Activated T-cell treated with anti-CD3 and anti-CD28 coated beads, Interleukin-2, amount 50 U/mL, for 24 hours (primary cell): ENCODE measurements at regions not wholly inside any gene's neighbourhood (a gene's known extent, or its start where the extent isn't known, plus 50 kb on each side); places are given as distances from the start of the nearest gene placed in this dataset.

Source experiments
- DNase-seq: peaks from one replicate; pipeline ENCODE4 v3.0.0-alpha.2; 2020
- H3K27ac Mint-ChIP-seq: 2 replicates; pipeline ENCODE4 v1.8.0; 2020; ENCODE audit warnings: mild to moderate bottlenecking, mixed read lengths
- H3K27me3 Mint-ChIP-seq: 2 replicates; pipeline ENCODE4 v1.8.0; 2020; ENCODE audit warnings: mixed read lengths
- H3K36me3 Mint-ChIP-seq: 2 replicates; pipeline ENCODE4 v1.8.0; 2020; ENCODE audit warnings: low read depth, mixed read lengths
- H3K4me1 Mint-ChIP-seq: 2 replicates; pipeline ENCODE4 v1.8.0; 2020; ENCODE audit warnings: low read depth, mixed read lengths
- H3K4me3 Mint-ChIP-seq: 2 replicates; pipeline ENCODE4 v1.8.0; 2020; ENCODE audit warnings: mild to moderate bottlenecking, moderate library complexity, mixed read lengths
- H3K9me3 Mint-ChIP-seq: 2 replicates; pipeline ENCODE4 v1.8.0; 2020; ENCODE audit warnings: mixed read lengths

GRCh38 chr16:48916566-48916965, 306.6 kb upstream of the N4BP1 start:
- Mint-ChIP-seq H3K9me3 (peaks cover 5% of the 10 kb centered on the region), H3K4me1 (no peaks in the 10 kb centered on the region), H3K4me3 (no peak overlapping the region), H3K36me3 (no peaks in the 10 kb centered on the region), H3K27ac (no peak overlapping the region), H3K27me3 (no peaks in the 10 kb centered on the region)
- no peak for DNase-seq

DNA sequence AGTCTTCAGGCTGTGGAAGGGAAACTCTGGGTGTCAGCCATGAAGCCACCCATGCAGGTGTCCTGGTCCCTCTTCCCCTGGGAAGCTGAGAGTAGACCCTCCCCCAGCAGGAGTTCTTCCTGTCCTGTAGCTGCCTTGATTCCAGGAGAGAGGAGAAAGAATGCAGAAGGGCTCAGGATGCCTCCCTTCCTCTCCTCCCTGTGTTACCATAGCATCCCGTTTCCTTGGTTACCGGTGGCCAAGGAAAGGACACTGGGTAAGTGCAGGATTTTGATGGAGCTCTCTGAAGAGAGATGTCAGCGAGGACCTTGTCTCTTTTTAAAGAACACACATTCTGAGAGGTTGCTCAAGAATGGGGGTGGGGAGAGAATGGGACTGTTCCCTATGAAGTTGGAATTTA, 304.1 kb upstream of the N4BP1 start:
- H3K4me3 Mint-ChIP-seq: no peak overlapping the region
- no peaks in the 10 kb centered on the region for H3K27me3 Mint-ChIP-seq
- no peaks in the 10 kb centered on the region for H3K36me3 Mint-ChIP-seq
- H3K4me1 Mint-ChIP-seq: no peaks in the 10 kb centered on the region
- DNase-seq: no peak
- H3K27ac Mint-ChIP-seq: no peak overlapping the region
- H3K9me3 Mint-ChIP-seq: peaks cover 5% of the 10 kb centered on the region

- H3K4me1 Mint-ChIP-seq: no peaks in the 10 kb centered on the region
- H3K9me3 Mint-ChIP-seq: peaks cover 5% of the 10 kb centered on the region
- H3K36me3 Mint-ChIP-seq: no peaks in the 10 kb centered on the region
- DNase-seq: no peak
- no peak overlapping the region for H3K4me3 Mint-ChIP-seq
- no peaks in the 10 kb centered on the region for H3K27me3 Mint-ChIP-seq
- H3K27ac Mint-ChIP-seq: no peak overlapping the region
Observed at GRCh38 chr16:48913384-48913783, 303.4 kb upstream of the N4BP1 start.

GRCh38 chr16:48912360-48912759, 302.4 kb upstream of the N4BP1 start:
- H3K27me3 Mint-ChIP-seq: no peaks in the 10 kb centered on the region
- no peak overlapping the region for H3K27ac Mint-ChIP-seq
- H3K9me3 Mint-ChIP-seq: peaks cover 5% of the 10 kb centered on the region
- H3K4me1 Mint-ChIP-seq: no peaks in the 10 kb centered on the region
- no peak overlapping the region for H3K4me3 Mint-ChIP-seq
- DNase-seq: no peak
- H3K36me3 Mint-ChIP-seq: no peaks in the 10 kb centered on the region

GRCh38 chr16:48911700-48912099, 301.7 kb upstream of the N4BP1 start:
- no peak for DNase-seq
- H3K27me3 Mint-ChIP-seq: no peaks in the 10 kb centered on the region
- H3K4me1 Mint-ChIP-seq: no peaks in the 10 kb centered on the region
- H3K27ac Mint-ChIP-seq: no peak overlapping the region
- peaks cover 5% of the 10 kb centered on the region for H3K9me3 Mint-ChIP-seq
- no peak overlapping the region for H3K4me3 Mint-ChIP-seq
- no peaks in the 10 kb centered on the region for H3K36me3 Mint-ChIP-seq

- Mint-ChIP-seq H3K27me3 (no peaks in the 10 kb centered on the region), H3K4me1 (no peaks in the 10 kb centered on the region), H3K9me3 (no peaks in the 10 kb centered on the region), H3K27ac (no peak overlapping the region), H3K36me3 (no peaks in the 10 kb centered on the region), H3K4me3 (no peak overlapping the region)
- no peak for DNase-seq
Observed at GRCh38 chr16:48910214-48910613, 300.2 kb upstream of the N4BP1 start.

GRCh38 chr16:48909231-48909630, 299.3 kb upstream of the N4BP1 start:
- H3K4me1 Mint-ChIP-seq: no peaks in the 10 kb centered on the region

DNA sequence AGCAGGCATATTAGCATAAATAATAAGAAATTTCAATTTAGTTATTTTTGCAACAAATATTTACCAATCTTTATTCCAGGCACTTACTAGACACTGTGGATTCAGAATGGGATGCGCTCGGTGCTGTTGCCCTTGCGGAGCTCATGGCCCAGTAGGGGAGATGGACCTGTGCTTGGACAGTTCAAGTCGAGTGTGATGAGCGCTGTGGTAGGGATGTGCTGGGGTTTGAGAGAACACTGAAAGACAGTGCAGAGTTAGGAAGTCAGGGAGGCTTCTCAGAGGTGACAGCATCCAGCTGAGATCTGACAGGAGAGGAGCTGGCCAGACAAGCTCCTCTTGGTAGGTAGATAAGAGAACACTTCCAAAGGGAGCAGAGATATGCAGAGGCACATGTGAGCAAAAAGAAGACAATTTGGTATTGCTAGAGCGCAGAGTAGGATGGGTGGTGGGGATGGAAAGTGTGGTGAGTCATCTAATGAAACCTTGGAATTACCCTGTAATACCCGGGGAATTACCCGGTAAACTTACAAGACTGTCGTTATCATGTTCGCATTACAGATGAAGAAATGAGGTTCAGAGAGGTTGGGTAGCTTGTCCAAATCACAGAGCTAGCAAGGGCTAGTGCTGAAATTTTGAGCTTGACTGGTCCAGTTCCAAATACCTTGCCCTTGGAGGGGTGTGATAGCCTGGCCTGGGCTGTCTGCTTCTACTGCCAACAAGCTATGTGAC, 298.1 kb upstream of the N4BP1 start:
- no peak overlapping the region for H3K4me3 Mint-ChIP-seq
- H3K27ac Mint-ChIP-seq: no peak overlapping the region
- no peaks in the 10 kb centered on the region for H3K36me3 Mint-ChIP-seq
- DNase-seq: no peak
- H3K4me1 Mint-ChIP-seq: no peaks in the 10 kb centered on the region
- H3K9me3 Mint-ChIP-seq: no peaks in the 10 kb centered on the region
- H3K27me3 Mint-ChIP-seq: no peaks in the 10 kb centered on the region

More at GRCh38 chr16:48909231-48909630, 299.3 kb upstream of the N4BP1 start:
- Mint-ChIP-seq H3K4me3 (no peak overlapping the region), H3K27ac (no peak overlapping the region), H3K36me3 (no peaks in the 10 kb centered on the region), H3K9me3 (no peaks in the 10 kb centered on the region), H3K27me3 (no peaks in the 10 kb centered on the region)
- DNase-seq: no peak

DNA sequence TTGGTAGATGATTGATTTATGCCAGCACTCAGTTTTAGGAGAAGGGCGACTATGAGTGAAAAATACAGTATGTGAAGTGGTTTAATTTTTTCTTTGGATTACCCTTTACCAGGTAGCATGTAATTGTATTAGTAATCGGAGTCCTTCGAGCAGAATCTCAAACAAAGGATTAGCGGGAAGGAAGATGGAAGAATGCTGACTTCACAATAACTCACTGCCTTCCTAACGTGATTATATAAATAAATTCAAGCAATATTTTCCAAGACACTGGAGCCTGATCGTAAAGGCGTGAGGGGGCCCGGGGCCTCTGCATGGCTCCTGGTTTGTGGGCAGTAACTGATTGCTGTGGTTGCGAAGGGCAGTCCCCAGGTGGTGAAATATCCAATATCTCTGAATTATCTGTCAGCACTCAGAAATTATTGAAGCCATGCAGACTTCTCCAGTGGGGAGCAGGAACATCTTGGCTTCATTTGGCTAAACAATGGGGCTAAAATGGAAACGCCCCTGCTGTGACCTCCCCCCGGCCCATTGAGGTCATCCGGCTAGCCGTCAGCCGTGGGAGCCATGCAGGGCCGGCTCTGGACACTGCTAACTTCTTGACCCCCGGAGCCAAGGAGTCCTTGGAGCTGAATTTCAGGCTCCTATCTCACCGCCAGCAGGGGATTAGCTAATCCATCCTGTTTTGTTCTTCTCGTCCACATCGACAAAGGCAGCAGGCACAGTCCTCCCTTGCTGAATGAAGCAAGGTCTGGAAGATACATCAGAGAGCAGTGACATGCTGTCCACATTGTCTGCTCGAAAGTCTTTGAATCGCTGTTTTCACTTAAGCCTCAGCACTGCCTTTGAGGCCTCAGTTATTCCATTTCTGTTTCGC, 295.9 kb upstream of the N4BP1 start:
- no peaks in the 10 kb centered on the region for H3K9me3 Mint-ChIP-seq
- no peak overlapping the region for H3K27ac Mint-ChIP-seq
- H3K27me3 Mint-ChIP-seq: no peaks in the 10 kb centered on the region
- no peaks in the 10 kb centered on the region for H3K36me3 Mint-ChIP-seq
- H3K4me1 Mint-ChIP-seq: no peaks in the 10 kb centered on the region
- no peak for DNase-seq
- H3K4me3 Mint-ChIP-seq: no peak overlapping the region

DNA sequence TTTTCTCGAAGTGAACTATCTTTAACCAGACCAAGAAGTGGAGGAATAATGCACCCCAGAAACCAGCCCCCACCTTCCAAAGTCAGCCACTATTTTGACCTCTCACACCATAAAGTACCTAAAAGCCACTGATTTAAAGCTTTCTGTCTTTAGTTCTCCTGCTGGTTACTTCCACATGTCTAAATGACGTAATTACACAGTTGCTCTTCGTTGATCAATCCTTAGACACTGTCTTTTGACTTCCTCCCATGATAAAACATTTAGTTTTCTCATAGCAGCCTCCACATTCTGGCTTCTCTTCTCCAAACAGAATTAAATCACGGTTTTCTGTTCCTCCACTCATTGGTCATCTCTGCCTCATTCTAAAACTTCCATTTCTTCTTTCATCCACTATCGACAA, 294.4 kb upstream of the N4BP1 start:
- Mint-ChIP-seq H3K27ac (no peak overlapping the region), H3K9me3 (peaks cover 2% of the 10 kb centered on the region), H3K27me3 (no peaks in the 10 kb centered on the region), H3K36me3 (no peaks in the 10 kb centered on the region), H3K4me1 (no peaks in the 10 kb centered on the region), H3K4me3 (no peak overlapping the region)
- no peak for DNase-seq

DNA sequence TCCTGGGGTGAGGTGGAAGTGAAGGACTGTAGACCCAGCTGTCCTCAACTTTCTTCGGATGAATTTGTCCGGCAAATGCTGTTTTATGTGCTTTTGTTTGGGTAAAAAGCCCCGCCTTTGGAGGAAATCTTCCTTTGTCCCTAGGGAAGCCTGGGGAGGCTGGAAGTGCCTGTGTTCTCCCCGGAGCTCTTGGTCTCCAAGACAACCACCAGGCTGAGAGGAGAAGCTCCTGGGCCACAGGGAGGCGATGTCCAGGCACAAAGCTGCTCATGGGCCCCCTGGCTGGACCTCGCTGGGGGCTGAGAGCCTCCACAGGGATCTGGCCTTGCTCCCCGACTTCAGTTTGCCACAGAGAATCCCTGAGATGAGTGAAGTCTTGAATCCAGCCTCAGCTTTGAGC, 293.1 kb upstream of the N4BP1 start:
- no peak overlapping the region for H3K27ac Mint-ChIP-seq
- no peak for DNase-seq
- no peaks in the 10 kb centered on the region for H3K27me3 Mint-ChIP-seq
- H3K9me3 Mint-ChIP-seq: peaks cover 2% of the 10 kb centered on the region
- no peaks in the 10 kb centered on the region for H3K36me3 Mint-ChIP-seq
- H3K4me1 Mint-ChIP-seq: no peaks in the 10 kb centered on the region
- H3K4me3 Mint-ChIP-seq: no peak overlapping the region

DNA sequence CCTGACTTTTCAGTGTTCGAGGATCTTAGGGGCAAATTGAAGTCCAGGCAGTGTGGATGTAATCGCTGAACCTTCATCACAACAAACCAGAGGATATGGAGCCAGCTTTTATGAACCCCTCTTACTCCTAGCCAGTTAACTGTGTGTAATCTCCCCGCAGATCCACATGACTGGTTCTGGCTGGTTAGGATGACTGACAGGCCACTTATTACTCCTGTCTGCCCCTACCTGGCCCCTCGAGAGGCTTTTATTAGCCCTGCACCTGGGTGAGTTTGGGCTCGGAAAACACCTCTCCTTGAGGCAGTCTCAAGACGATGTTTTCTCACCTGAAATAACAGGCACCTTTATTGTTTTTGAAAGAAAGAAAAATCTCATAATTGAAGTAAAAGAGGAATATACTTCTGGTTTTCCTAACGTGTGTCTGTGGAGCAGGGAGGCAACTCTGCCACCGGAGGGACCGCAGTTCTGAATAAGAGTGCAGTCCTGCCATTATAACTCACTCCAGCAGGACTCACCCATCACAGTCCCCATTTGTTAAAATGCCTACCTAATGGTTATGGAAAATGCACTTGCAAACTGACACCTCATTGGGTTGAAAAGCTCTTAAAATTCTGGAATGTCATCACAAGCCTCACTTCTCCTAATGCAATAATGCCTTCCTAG, 291.9 kb upstream of the N4BP1 start:
- no peak for DNase-seq

DNA sequence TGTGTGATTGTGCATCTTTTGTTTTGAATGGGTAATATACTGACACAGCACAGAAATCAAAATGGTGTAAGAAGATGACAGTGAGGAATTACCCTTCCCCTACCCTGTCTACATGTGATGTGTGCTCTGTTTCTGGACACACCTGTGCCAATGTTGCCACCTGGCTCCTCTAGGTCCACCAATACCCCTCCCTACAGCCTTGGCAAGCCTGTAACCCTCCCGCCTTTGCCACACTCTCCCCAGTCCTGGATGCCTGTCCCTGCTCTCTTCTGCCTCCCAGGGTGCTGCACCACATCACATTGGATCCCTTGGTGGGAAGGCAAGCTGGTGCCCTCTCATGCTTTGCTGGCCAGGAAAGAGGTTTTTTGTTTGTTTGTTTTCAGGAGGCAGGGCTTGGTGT, 289.5 kb upstream of the N4BP1 start:
- H3K4me1 Mint-ChIP-seq: no peaks in the 10 kb centered on the region
- no peak overlapping the region for H3K27ac Mint-ChIP-seq
- no peaks in the 10 kb centered on the region for H3K27me3 Mint-ChIP-seq
- H3K9me3 Mint-ChIP-seq: peaks cover 2% of the 10 kb centered on the region
- DNase-seq: no peak
- H3K4me3 Mint-ChIP-seq: no peak overlapping the region
- no peaks in the 10 kb centered on the region for H3K36me3 Mint-ChIP-seq

More for the DNA sequence above, 291.9 kb upstream of the N4BP1 start:
- Mint-ChIP-seq H3K27me3 (no peaks in the 10 kb centered on the region), H3K36me3 (no peaks in the 10 kb centered on the region), H3K4me1 (no peaks in the 10 kb centered on the region), H3K4me3 (no peak overlapping the region), H3K9me3 (peaks cover 2% of the 10 kb centered on the region), H3K27ac (no peak overlapping the region)

- H3K36me3 Mint-ChIP-seq: no peaks in the 10 kb centered on the region
- H3K27ac Mint-ChIP-seq: no peak overlapping the region
- no peak for DNase-seq
- H3K4me1 Mint-ChIP-seq: no peaks in the 10 kb centered on the region
- peaks cover 2% of the 10 kb centered on the region for H3K9me3 Mint-ChIP-seq
- no peak overlapping the region for H3K4me3 Mint-ChIP-seq
- H3K27me3 Mint-ChIP-seq: no peaks in the 10 kb centered on the region
Observed at GRCh38 chr16:48897698-48898205, 287.8 kb upstream of the N4BP1 start.

DNA sequence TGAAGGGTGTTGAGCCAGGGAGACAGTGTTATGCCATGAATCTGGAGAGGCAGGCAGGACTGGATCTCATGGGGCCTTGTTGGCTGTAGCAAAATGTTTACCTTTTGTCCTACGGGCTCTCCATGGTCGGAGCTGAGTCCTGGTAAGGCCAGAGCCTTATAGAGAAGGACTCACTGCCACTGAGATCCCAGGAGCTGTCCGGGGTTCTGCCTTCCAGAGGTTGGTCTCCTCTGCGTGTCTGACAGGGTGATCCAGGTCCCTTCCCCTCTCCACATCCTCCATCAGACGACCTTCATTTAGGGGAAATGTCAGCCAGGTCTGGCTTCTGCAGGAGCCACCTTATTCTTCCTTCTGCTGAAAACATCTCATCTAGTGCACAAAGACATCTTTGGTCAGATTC, 285.2 kb upstream of the N4BP1 start:
- H3K9me3 Mint-ChIP-seq: peaks cover 1% of the 10 kb centered on the region
- H3K4me1 Mint-ChIP-seq: no peaks in the 10 kb centered on the region
- no peak overlapping the region for H3K4me3 Mint-ChIP-seq
- H3K36me3 Mint-ChIP-seq: no peaks in the 10 kb centered on the region
- H3K27ac Mint-ChIP-seq: no peak overlapping the region
- H3K27me3 Mint-ChIP-seq: no peaks in the 10 kb centered on the region
- DNase-seq: no peak
